ENCODE measurements at regions not wholly inside any gene's neighbourhood (a gene's known extent, or its start where the extent isn't known, plus 50 kb on each side); places are given as distances from the start of the nearest gene placed in this dataset.
"Not testable (repeated sequence)": the region's sequence is repeated elsewhere in the genome, so short reads cannot be mapped to it uniquely, and the experiment has no call there.

DNA sequence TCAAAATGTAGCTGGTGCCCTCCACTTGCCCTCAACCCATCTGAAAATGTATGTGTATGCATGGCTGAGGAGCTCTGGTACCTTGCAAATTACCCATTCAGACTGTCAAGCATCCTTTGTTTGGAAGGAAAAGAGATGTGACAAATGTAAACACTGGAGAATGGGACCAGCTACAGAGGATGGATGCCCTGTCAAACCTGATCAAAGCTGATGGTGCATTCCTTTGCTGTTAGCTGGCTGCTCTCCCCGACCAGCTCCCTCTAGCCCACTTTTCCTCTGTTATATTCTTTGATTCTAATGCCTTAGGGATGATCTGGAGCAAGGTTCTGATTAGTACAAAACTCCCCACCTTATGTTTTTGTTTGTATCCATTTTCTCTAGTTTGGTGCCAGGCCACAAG, 310.3 kb downstream of the C12orf75 start:
- ATAC-seq (ENCODE audit: low FRiP score) (no peak), DNase-seq (ENCODE audit: low spot score) (no peak)
- no peak for TF ChIP-seq CTCF (IDR thresholded peaks at IDR 0.05)

- ATAC-seq (ENCODE audit: low FRiP score) = no peak
- DNase-seq (ENCODE audit: low spot score) = no peak
- TF ChIP-seq CTCF (IDR thresholded peaks at IDR 0.05) = no peak
Measured at GRCh38 chr12:105641749-105642148, 311.3 kb downstream of the C12orf75 start.

DNA sequence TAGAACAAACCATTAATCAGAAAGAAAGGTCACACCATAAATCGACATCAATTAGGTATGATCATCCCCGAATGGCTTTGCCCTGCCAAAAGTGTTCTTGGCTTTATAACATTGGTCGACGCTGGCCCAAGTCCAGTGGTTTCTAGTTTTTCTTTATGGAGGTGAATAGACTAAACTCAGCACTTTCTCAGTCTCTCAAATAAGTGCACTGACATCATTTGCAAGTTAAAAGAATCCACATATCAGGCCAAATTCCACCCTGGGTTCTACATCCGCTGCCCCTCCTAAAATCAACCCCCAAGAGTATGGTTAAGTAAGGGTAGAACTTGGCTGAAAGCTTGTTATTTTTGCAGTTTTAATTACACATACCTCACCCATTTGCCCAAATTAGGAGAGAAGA, 314.3 kb downstream of the C12orf75 start:
- no peak for TF ChIP-seq CTCF (IDR thresholded peaks at IDR 0.05)
- DNase-seq (ENCODE audit: low spot score) (no peak), ATAC-seq (ENCODE audit: low FRiP score) (no peak)

- no peak for ATAC-seq (ENCODE audit: low FRiP score)
- no peak for TF ChIP-seq CTCF (IDR thresholded peaks at IDR 0.05)
- no peak for DNase-seq (ENCODE audit: low spot score)
Measured at GRCh38 chr12:105654606-105655005, 324.1 kb downstream of the C12orf75 start.

DNA sequence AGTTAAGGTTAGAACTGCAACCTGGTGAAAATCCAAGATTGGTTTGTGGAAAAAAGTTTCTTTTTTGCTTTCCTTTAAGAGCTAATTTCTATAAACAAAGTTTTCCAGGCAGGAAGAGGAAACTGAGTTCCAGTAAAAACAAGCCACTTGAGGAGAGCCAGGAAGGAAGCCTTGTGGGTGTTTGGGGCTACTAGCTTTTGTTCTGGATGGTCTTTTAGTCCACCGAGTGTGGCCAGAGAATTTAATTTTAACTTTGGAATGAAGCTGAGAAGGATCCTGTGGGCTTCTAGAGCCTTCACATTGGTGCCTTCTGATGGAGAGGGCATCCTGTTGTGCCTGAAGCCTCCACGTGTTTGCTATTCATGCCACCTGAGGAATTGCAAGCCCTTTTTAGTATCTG, 327.9 kb downstream of the C12orf75 start:
- no peak for TF ChIP-seq CTCF (IDR thresholded peaks at IDR 0.05)
- ATAC-seq (ENCODE audit: low FRiP score) (no peak), DNase-seq (ENCODE audit: low spot score) (no peak)

DNA sequence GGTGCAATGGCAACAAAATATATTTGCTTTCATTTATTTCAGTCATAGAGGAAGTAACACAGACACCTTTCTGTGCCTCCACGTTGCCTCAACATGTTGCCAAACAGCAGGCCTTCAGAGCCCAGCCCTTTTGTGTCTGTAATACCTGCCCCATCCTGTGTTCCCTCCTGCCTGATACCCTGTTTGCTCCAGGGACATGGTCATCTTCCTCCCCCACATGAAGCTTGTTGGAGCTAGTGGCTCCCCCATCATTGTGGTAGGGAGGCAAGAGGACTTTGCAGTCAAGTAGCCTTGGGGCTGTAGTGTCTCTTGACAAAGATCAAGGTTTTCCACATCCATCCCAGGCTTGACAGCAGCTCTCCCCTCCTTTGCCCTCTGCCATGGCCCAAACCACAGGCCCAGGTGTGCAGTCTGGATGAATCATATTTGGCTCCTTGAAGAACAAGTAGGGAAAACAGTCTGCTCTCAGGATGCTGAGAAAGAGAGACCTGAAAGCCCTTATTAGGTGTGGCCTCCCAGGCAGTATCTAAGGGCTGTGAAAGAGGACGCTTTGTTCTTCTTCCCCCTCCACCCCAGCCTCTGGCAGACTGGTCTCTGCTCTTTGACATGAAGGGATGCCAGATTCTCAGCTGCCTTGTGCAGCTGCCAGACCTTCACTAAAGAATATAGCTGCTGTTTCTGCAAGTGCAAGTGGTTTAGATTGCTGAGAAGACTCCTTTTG, 329.0 kb downstream of the C12orf75 start:
- TF ChIP-seq CTCF (IDR thresholded peaks at IDR 0.05) = no peak
- no peak for ATAC-seq (ENCODE audit: low FRiP score)
- no peak for DNase-seq (ENCODE audit: low spot score)

GRCh38 chr12:105664765-105665164, 334.3 kb downstream of the C12orf75 start:
- ATAC-seq (ENCODE audit: low FRiP score); DNase-seq (ENCODE audit: low spot score): not testable (repeated sequence)

All from omental fat pad (tissue), 3 donors.